Fibroblast of lung (primary cell): ENCODE measurements at regions not wholly inside any gene's neighbourhood (a gene's known extent, or its start where the extent isn't known, plus 50 kb on each side); places are given as distances from the start of the nearest gene placed in this dataset.

Source experiments
- EZH2 ChIP-seq: IDR thresholded peaks from 2 replicates; pipeline ENCODE4 v1.5.1; 2012; ENCODE audit warnings: low read length, control low read depth, mild to moderate bottlenecking; ENCODE audit errors: missing control alignments
- TF ChIP-seq, protein P1 (sequence below), 2 donors: IDR thresholded peaks in 1 of 2; conservative IDR thresholded peaks in 1 of 2; 1 replicate in 1 of 2; 2 replicates in 1 of 2; pipeline ENCODE4 v1.5.1; 2011 to 2012; ENCODE audit warnings: low read length in 2 of 2, control low read depth in 1 of 2, inconsistent platforms in 1 of 2, low read depth in 1 of 2, mild to moderate bottlenecking in 1 of 2

DNA sequence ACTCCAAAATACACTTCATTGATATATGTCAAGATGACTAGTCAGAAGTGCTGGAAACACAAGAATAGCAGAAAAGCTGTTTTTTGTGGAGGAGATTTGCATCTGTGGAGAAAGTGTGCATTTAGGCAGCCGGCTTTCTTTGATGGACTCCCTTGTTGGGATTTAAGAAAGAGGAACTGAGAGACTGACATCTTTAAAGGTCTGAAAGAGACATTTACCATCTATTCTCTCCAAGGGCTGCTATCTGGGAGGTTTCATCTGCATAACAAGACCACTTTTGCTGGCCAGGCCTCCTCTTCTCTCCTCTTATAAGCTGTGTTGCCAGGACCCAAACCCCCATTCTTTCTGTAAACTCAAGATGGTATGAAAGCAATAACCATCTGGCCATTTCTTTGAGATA is 1065.0 kb downstream of the NLGN4X start:
- TF ChIP-seq, protein P1, sequence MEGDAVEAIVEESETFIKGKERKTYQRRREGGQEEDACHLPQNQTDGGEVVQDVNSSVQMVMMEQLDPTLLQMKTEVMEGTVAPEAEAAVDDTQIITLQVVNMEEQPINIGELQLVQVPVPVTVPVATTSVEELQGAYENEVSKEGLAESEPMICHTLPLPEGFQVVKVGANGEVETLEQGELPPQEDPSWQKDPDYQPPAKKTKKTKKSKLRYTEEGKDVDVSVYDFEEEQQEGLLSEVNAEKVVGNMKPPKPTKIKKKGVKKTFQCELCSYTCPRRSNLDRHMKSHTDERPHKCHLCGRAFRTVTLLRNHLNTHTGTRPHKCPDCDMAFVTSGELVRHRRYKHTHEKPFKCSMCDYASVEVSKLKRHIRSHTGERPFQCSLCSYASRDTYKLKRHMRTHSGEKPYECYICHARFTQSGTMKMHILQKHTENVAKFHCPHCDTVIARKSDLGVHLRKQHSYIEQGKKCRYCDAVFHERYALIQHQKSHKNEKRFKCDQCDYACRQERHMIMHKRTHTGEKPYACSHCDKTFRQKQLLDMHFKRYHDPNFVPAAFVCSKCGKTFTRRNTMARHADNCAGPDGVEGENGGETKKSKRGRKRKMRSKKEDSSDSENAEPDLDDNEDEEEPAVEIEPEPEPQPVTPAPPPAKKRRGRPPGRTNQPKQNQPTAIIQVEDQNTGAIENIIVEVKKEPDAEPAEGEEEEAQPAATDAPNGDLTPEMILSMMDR (conservative IDR thresholded peaks at IDR 0.05 in 1 of 2, IDR thresholded peaks at IDR 0.05 in 1 of 2; ENCODE audit: low read depth in 1 of 2, low read length in 2 of 2): no peak
- TF ChIP-seq EZH2: no peak
